Ramos (cell line): ENCODE measurements at regions not wholly inside any gene's neighbourhood (a gene's known extent, or its start where the extent isn't known, plus 50 kb on each side); places are given as distances from the start of the nearest gene placed in this dataset.

Experiments
- in situ Hi-C: fragments of 300-500 bp; cut with MboI; formaldehyde crosslinking; loops from one replicate; pipeline ENCODE4 v1.14.3; 2022; ENCODE audit warnings: low sequenced_read_pairs; ENCODE audit not compliant: unreplicated experiment

DNA sequence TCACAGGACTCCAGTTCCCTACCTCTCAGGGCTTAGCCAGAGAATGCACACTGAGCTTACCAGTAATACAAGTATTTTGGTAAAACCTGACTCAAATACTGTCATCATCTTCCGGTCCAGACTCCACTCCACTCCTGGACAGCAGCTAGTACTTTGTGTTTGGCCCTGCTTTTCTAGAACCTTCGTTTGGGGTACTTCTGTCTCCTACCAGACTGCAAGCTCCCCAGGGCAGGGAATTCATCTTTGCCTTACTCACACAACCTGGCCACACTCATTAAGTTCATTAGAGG is 108.9 kb upstream of the CDC42EP3 start:
- in situ Hi-C loops = no loop called here

GRCh38 chr2:37781028-37781427 is 109.6 kb upstream of the CDC42EP3 start:
- in situ Hi-C loops = no loop called here

- in situ Hi-C loops = no loop called here
Observed at GRCh38 chr2:37782155-37782673, 110.8 kb upstream of the CDC42EP3 start.

- in situ Hi-C loops = no loop called here
Observed at GRCh38 chr2:37782721-37783371, 111.4 kb upstream of the CDC42EP3 start.

DNA sequence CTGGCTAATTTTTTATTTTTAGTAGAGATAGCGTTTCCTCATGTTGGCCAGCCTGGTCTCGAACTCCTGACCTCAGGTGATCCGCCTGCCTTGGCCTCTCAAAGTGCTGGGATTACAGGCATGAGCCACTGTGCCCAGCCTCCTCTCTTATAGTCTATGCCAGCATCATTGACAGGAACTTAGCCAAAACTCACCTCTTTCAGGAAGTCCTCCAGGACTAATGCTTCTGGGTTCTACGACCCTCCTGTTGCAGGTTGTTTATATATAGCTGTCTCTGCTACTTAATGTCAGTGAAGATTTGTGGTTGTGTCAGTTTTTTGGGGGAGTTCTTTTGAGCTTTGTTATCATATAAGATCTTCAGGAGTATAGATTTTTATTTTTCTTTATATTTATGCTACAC is 112.1 kb upstream of the CDC42EP3 start:
- in situ Hi-C loops = no loop called here

GRCh38 chr2:37784071-37784758 is 112.8 kb upstream of the CDC42EP3 start:
- in situ Hi-C loops = no loop called here

DNA sequence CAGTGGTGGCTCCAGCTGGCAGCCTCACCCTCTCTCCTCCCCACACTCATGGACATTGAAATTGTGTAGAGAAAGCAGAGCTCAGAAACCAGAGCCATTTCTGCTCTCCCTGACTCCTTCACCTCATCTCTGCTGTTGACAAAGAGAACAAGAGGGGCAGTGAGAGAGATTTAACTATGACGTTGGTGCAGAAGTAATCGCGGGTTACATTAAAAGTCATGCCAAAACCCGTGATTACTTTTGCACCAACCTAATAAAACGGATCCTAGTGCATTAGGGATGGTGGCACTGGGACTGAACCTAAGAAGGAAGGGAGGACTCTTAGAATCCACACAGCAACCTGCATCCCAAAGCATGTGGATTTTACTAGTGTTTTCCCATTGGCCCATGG is 113.3 kb upstream of the CDC42EP3 start:
- in situ Hi-C loops = no loop called here

- in situ Hi-C loops = no loop called here
Observed at GRCh38 chr2:37786191-37786698, 114.8 kb upstream of the CDC42EP3 start.

GRCh38 chr2:37786854-37787253 is 115.4 kb upstream of the CDC42EP3 start:
- in situ Hi-C loops = no loop called here

- in situ Hi-C loops = no loop called here
Observed at GRCh38 chr2:37788602-37789209, 117.3 kb upstream of the CDC42EP3 start.

- in situ Hi-C loops = no loop called here
Observed at GRCh38 chr2:37790019-37790418, 118.6 kb upstream of the CDC42EP3 start.

GRCh38 chr2:37790462-37790861 is 119.0 kb upstream of the CDC42EP3 start:
- in situ Hi-C loops = no loop called here

GRCh38 chr2:37792366-37792765 is 120.9 kb upstream of the CDC42EP3 start:
- in situ Hi-C loops = no loop called here

DNA sequence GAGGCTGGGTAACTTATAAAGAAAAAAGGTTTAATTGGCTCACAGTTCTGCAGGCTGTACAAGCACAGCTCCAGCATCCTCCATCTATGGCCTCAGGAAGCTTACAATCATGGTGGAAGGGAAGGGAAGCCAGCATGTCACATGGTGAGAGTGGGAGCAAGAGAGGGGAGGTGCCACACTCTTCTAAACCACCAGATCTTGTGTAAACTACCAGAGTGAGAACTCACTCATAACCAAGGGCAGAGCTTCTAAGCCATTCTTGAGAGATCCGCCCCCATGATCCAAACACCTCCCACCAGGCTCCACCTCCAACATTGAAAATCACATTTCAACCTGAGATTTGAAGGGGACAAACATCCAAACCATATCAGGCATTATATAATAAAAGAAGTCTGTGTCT is 121.6 kb upstream of the CDC42EP3 start:
- in situ Hi-C loops = no loop called here

DNA sequence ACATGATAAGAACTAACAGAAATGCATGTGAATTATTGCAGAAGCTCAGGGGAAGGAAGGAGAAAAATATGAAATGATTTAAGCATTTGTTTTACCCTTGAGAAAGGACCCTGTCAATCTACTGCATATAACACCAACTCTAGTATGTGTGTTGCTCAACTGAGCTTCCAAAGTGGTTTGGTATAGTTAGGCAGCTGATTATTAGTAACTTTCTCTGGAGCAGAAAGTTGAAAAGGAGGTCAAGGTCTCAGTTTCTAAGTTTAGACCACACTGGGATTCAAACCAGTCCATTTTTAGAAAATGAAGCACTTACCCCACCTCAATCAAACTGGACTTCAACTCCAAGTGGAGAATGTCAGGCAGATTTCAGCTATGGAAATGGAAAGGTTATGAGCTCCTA is 123.3 kb upstream of the CDC42EP3 start:
- in situ Hi-C loops = no loop called here

DNA sequence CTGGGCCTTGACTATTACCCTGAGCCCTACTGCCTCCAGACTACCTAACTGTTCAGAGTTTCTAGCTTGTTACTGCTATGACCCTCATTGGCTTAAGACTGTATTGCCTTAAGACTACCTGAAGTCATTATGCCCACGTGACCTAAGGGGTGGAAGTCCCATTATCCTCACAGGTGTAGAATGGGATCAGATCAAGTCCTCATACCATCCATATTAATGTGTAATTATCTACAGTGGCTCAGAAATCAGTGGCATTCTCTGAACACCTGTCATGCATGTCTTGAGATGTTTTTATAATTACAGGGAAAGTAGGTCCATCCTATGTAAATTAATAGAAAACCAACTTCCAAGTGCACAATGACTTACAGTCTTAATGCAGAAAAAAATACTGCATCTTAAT is 124.0 kb upstream of the CDC42EP3 start:
- in situ Hi-C loops = no loop called here

- in situ Hi-C loops = no loop called here
Observed at GRCh38 chr2:37795938-37796337, 124.5 kb upstream of the CDC42EP3 start.

DNA sequence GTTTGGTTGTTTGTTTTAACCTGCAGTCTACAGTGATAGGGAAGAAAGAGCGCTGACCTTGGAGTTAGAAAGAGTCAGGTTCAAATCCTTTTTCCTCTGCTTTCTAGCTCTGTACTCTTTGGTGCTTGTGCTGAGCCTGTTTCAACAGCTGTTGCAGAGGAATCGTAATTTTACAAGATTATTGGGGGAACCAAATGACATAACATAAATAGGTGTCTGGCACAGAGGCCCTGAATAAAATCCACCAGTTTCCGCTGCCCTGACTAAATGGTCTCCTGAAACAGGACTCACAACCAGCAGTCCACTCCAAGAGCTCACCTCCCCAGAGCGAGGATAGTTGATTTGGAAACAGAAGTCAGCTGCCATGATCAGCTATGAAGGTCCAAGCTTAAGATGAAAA is 125.0 kb upstream of the CDC42EP3 start:
- in situ Hi-C loops = no loop called here

- in situ Hi-C loops = no loop called here
Observed at GRCh38 chr2:37797081-37797480, 125.6 kb upstream of the CDC42EP3 start.

DNA sequence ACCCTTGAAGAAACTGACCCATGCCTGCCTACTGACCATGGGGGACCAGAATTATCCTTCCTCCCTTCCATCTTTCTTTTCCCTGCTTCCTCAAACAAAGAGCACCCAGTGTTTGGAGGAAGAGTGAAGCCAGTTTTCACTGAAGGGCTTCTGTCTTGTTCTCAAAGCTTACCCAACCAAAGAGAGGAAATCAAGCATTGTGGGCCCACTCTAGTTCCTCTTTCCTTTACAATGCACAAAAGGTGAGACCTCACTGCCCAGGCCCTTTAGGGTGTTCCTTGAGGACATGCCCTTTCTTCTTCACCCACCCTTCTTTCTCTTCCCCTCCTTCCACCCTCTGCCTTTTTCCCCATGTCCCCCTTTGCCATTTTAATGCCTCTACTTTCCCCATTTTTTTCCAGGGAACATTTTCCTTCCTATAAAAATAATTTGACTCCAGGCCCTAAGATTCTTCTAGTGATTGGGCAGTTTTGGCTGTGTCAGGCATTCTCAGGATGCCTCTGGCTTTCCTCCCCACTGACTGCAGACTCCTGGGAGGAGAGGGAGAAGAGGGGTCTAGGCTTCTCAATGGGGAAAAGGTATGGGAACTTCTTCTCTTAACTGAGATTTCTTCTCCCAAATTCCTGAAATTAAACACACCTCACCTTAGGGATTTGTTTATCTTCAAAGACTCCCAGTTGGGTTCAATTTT is 126.6 kb upstream of the RMDN2 start:
- in situ Hi-C loops = no loop called here
